Loucy (cell line): ENCODE measurements at regions not wholly inside any gene's neighbourhood (a gene's known extent, or its start where the extent isn't known, plus 50 kb on each side); places are given as distances from the start of the nearest gene placed in this dataset.

Source experiments
- EZH2phosphoT487 ChIP-seq: fragments of 200-600 bp; IDR thresholded peaks from 2 replicates; pipeline ENCODE4 v1.6.1; 2018; ENCODE audit warnings: antibody characterized with exemption, mild to moderate bottlenecking, moderate library complexity, borderline replicate concordance
- TF ChIP-seq, protein P1 (sequence below): fragments of 200-600 bp; sonication (generic); conservative IDR thresholded peaks from 2 replicates; pipeline ENCODE4 v1.5.1; 2014; ENCODE audit warnings: mild to moderate bottlenecking, antibody characterized with exemption, low read length

DNA sequence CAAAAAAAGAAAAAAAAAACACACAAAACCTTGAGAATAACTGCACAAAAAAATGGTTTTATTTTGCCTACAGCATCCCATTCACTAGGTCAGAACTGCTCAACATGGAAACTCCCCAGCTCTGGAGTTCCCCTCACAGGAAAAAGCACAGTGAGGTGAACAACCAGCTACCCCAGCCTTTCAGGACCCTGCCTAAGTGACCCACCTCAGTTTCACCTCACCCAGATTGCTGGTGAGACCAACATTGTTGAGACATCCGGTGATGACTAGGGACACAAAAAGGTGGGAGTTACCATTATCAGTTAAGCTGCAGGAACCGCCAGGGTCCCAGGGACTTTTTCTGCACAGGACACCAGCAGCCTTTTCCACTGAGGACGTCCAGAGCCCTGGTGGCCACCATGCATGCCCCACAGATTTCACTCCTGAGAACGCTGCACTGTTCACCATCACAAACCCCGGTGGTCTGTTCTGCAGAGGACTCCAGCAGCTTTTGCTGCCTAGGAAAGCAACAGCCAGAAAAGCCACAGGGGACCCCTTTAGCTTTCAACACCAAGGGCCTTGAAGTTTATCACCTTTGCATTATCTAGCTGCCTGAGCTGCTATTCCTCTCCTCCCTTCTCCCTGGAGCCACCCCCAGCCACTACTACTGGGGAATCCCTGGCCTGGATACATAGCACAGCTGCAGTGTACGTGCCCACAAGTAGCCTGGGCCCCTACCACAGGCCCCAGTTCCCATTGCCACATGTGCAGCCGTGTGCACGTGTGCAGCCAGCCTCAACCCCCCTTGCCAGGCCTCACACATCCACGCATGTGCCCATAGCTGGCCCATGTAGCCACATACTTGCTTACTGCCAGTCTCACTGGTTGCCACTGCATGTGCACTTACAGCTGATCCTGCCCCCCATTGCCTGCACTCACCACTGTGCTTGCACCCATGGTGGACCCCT, 62.5 kb upstream of the FAR2 start:
- TF ChIP-seq, protein P1, sequence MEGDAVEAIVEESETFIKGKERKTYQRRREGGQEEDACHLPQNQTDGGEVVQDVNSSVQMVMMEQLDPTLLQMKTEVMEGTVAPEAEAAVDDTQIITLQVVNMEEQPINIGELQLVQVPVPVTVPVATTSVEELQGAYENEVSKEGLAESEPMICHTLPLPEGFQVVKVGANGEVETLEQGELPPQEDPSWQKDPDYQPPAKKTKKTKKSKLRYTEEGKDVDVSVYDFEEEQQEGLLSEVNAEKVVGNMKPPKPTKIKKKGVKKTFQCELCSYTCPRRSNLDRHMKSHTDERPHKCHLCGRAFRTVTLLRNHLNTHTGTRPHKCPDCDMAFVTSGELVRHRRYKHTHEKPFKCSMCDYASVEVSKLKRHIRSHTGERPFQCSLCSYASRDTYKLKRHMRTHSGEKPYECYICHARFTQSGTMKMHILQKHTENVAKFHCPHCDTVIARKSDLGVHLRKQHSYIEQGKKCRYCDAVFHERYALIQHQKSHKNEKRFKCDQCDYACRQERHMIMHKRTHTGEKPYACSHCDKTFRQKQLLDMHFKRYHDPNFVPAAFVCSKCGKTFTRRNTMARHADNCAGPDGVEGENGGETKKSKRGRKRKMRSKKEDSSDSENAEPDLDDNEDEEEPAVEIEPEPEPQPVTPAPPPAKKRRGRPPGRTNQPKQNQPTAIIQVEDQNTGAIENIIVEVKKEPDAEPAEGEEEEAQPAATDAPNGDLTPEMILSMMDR = no peak
- TF ChIP-seq EZH2phosphoT487 = no peak
